SK-N-SH treated with all-trans-retinoic acid at 6 μM for 48 hours (cell line): ENCODE measurements at regions not wholly inside any gene's neighbourhood (a gene's known extent, or its start where the extent isn't known, plus 50 kb on each side); places are given as distances from the start of the nearest gene placed in this dataset.
A peak's percentile ranks its signal among the peaks of the same experiment; 100 is the strongest.

Experiments
- ATAC-seq: fragments of 200-7000 bp; cut with Tn5 transposase; 3 replicates; pipeline ENCODE4 v1.9.1; 2020; ENCODE audit warnings: mild to moderate bottlenecking, moderate library complexity
- ARNTL ChIP-seq: fragments of 450-650 bp; formaldehyde crosslinking; IDR thresholded peaks from 2 replicates; pipeline ENCODE4 v1.5.0; 2020; ENCODE audit warnings: low read depth, mild to moderate bottlenecking, moderate library complexity, borderline replicate concordance
- BACH2 ChIP-seq: fragments of 250-450 bp; sonication (Bioruptor Pico); IDR thresholded peaks from 2 replicates; pipeline ENCODE4 v1.9.0; 2021; ENCODE audit warnings: mild to moderate bottlenecking, borderline replicate concordance
- CREB5 ChIP-seq: fragments of 250-450 bp; sonication (Bioruptor Pico); IDR thresholded peaks from 2 replicates; pipeline ENCODE4 v1.5.1; 2020; ENCODE audit warnings: low read depth, mild to moderate bottlenecking, moderate library complexity
- CSDC2 ChIP-seq: fragments of 250-450 bp; sonication (Bioruptor Pico); IDR thresholded peaks from 2 replicates; pipeline ENCODE4 v1.5.0; 2020; ENCODE audit warnings: mild to moderate bottlenecking, moderate library complexity
- GLIS3 ChIP-seq: fragments of 250-450 bp; sonication (Bioruptor Pico); IDR thresholded peaks from 2 replicates; pipeline ENCODE4 v1.5.0; 2020; ENCODE audit warnings: mild to moderate bottlenecking, moderate library complexity
- OSR1 ChIP-seq: fragments of 250-450 bp; sonication (Bioruptor Pico); IDR thresholded peaks from 2 replicates; pipeline ENCODE4 v1.8.0; 2022; ENCODE audit warnings: moderate library complexity, mild to moderate bottlenecking, inconsistent platforms
- PATZ1 ChIP-seq: fragments of 250-450 bp; sonication (Bioruptor Pico); IDR thresholded peaks from 2 replicates; pipeline ENCODE4 v1.8.0; 2020; ENCODE audit warnings: mild to moderate bottlenecking, moderate library complexity, borderline replicate concordance
- PPARA ChIP-seq: fragments of 250-450 bp; sonication (Bioruptor Pico); IDR thresholded peaks from 2 replicates; pipeline ENCODE4 v1.5.0; 2020; ENCODE audit warnings: mild to moderate bottlenecking, borderline replicate concordance
- RARB ChIP-seq: fragments of 250-450 bp; sonication (Bioruptor Pico); IDR thresholded peaks from 2 replicates; pipeline ENCODE4 v1.8.0; 2021; ENCODE audit warnings: mild to moderate bottlenecking, moderate library complexity
- SNAI2 ChIP-seq: fragments of 250-450 bp; sonication (Bioruptor Pico); IDR thresholded peaks from 2 replicates; pipeline ENCODE4 v1.5.0; 2020; ENCODE audit warnings: mild to moderate bottlenecking, moderate library complexity
- TCF4 ChIP-seq: fragments of 250-450 bp; sonication (Bioruptor Pico); IDR thresholded peaks from 2 replicates; pipeline ENCODE4 v1.8.0; 2021; ENCODE audit warnings: mild to moderate bottlenecking, moderate library complexity, borderline replicate concordance
- TSHZ2 ChIP-seq: fragments of 250-450 bp; sonication (Bioruptor Pico); IDR thresholded peaks from 2 replicates; pipeline ENCODE4 v1.5.0; 2020; ENCODE audit warnings: mild to moderate bottlenecking, moderate library complexity
- ZC3H10 ChIP-seq: fragments of 250-450 bp; sonication (Bioruptor Pico); IDR thresholded peaks from 2 replicates; pipeline ENCODE4 v1.5.1; 2021; ENCODE audit warnings: mild to moderate bottlenecking, moderate library complexity
- ZFP3 ChIP-seq: fragments of 250-450 bp; sonication (Bioruptor Pico); IDR thresholded peaks from 2 replicates; pipeline ENCODE4 v1.5.0; 2020; ENCODE audit warnings: mild to moderate bottlenecking, moderate library complexity
- ZFP30 ChIP-seq: fragments of 450-650 bp; formaldehyde crosslinking; IDR thresholded peaks from 2 replicates; pipeline ENCODE4 v1.5.0; 2022; ENCODE audit warnings: mild to moderate bottlenecking, moderate library complexity
- ZNF565 ChIP-seq: fragments of 450-650 bp; formaldehyde crosslinking; conservative IDR thresholded peaks from 2 replicates; pipeline ENCODE4 v1.5.0; 2020; ENCODE audit warnings: low read depth, mild to moderate bottlenecking, moderate library complexity
- ZNF70 ChIP-seq: fragments of 450-650 bp; formaldehyde crosslinking; IDR thresholded peaks from 2 replicates; pipeline ENCODE4 v1.5.0; 2020; ENCODE audit warnings: mild to moderate bottlenecking, moderate library complexity
- ZNF8 ChIP-seq: fragments of 450-650 bp; formaldehyde crosslinking; IDR thresholded peaks from 2 replicates; pipeline ENCODE4 v1.5.0; 2020; ENCODE audit warnings: mild to moderate bottlenecking, moderate library complexity

- TF ChIP-seq ZC3H10 (peak; percentile 19; the same call in 1 of the 2 replicates), OSR1 (no peak)
- peak; percentile 54 for ATAC-seq
These were observed 179.8 kb upstream of the KCNK2 start for GRCh38 chr1:214902636-214903320.

GRCh38 chr1:214912127-214912526, 170.4 kb upstream of the KCNK2 start:
- no peak for TF ChIP-seq PPARA (CRISPR knock-in tag)
- TF ChIP-seq RARB (CRISPR knock-in tag): no peak
- no peak for TF ChIP-seq ZFP3 (CRISPR knock-in tag)
- TF ChIP-seq BACH2 (CRISPR knock-in tag): no peak
- TF ChIP-seq PATZ1 (CRISPR knock-in tag): no peak
- no peak for TF ChIP-seq ZNF565
- peak; percentile 68 for ATAC-seq

- no peak for TF ChIP-seq PPARA (CRISPR knock-in tag)
- TF ChIP-seq ARNTL: no peak
- TF ChIP-seq PATZ1 (CRISPR knock-in tag): no peak
- TF ChIP-seq CSDC2: no peak
- no peak for TF ChIP-seq ZNF70 (CRISPR knock-in tag)
- no peak for ATAC-seq
These were observed 168.6 kb upstream of the KCNK2 start for GRCh38 chr1:214913966-214914365.

- no peak for ATAC-seq
- TF ChIP-seq ZC3H10 (no peak), ZFP30 (CRISPR knock-in tag) (no peak), SNAI2 (CRISPR knock-in tag) (no peak), ZNF565 (no peak), ZNF70 (CRISPR knock-in tag) (no peak), GLIS3 (no peak), RARB (CRISPR knock-in tag) (no peak), PPARA (CRISPR knock-in tag) (no peak), TCF4 (no peak), ZNF8 (CRISPR knock-in tag) (no peak), CREB5 (CRISPR knock-in tag) (no peak), TSHZ2 (no peak), PATZ1 (CRISPR knock-in tag) (no peak), ARNTL (no peak)
These were observed 165.4 kb upstream of the KCNK2 start for GRCh38 chr1:214917081-214917635.
